Esophagus squamous epithelium (tissue), 5 donors: ENCODE measurements at regions not wholly inside any gene's neighbourhood (a gene's known extent, or its start where the extent isn't known, plus 50 kb on each side); places are given as distances from the start of the nearest gene placed in this dataset.

Experiments used
- DNase-seq: peaks from one replicate; lab custom pipeline; 2025; lab: John Stamatoyannopoulos, UW
- H3K27ac ChIP-seq, 4 donors: fragments of 200-600 bp; sonication (generic); one replicate each; pipeline ENCODE4 v1.5.1; 2016 to 2019; ENCODE audit warnings: mild to moderate bottlenecking in 1 of 4
- H3K27me3 ChIP-seq, 4 donors: fragments of 200-600 bp; sonication (generic); 1 replicate in 3 of 4; 2 replicates in 1 of 4; pipeline versions ENCODE4 v1.5.1 to v1.6.0; 2017 to 2021; ENCODE audit warnings: antibody characterized with exemption in 1 of 4
- H3K36me3 ChIP-seq, 3 donors: fragments of 200-600 bp; sonication (generic); one replicate each; pipeline ENCODE4 v1.5.1; 2016 to 2019
- H3K4me1 ChIP-seq, 3 donors: fragments of 200-600 bp; sonication (generic); one replicate each; pipeline ENCODE4 v1.5.1; 2017 to 2019
- H3K4me3 ChIP-seq, 4 donors: fragments of 200-600 bp; sonication (generic); 1 replicate in 3 of 4; 2 replicates in 1 of 4; pipeline ENCODE4 v1.5.1; 2016 to 2019; ENCODE audit warnings: mild to moderate bottlenecking in 2 of 4, moderate library complexity in 1 of 4
- H3K9me3 ChIP-seq, 3 donors: fragments of 200-600 bp; sonication (generic); one replicate each; pipeline ENCODE4 v1.5.1; 2016 to 2019
- CTCF ChIP-seq, 6 experiments: fragments of 450-650 bp in 4 of 6; fragments of 200-600 bp in 2 of 6; sonication (generic) in 2 of 6; IDR thresholded peaks; one replicate each; pipeline ENCODE4 v1.5.1; 2016 to 2019; ENCODE audit warnings: antibody characterized with exemption in 6 of 6, mild to moderate bottlenecking in 4 of 6, moderate library complexity in 4 of 6
- POLR2A ChIP-seq, 4 donors: fragments of 450-650 bp; IDR thresholded peaks; one replicate each; pipeline ENCODE4 v1.6.1; 2017; ENCODE audit warnings: antibody characterized with exemption in 4 of 4, mild to moderate bottlenecking in 4 of 4, moderate library complexity in 3 of 4
- WGBS, 2 donors: methylation state at CpG; one replicate each; pipeline ENCODE4 v1.1.5; 2018; 5-methylcytosine and 5-hydroxymethylcytosine counted together
- intact Hi-C: fragments of 100-400 bp; cut with DNase I; formaldehyde crosslinking; loops from one replicate; pipeline ENCODE4 v1.15.0; 2022
- donor health status: DM: yes; HTN: yes; CAD: no.

- H3K4me1 ChIP-seq = peaks cover 0 to 7% (median 0%) of the 10 kb centered on the region in 3 donors
- 18 to 52% methylated on average over 1 of the region's 1 CpG for WGBS, 2 donors
Measured at GRCh38 chr15:61511756-61512155, 282.7 kb upstream of the RORA start.

GRCh38 chr15:61511089-61511488 is 282.0 kb upstream of the RORA start:
- DNase-seq = no peak
- H3K27me3 ChIP-seq = peaks cover 0 to 66% (median 2%) of the 10 kb centered on the region in 4 donors
- peaks cover 0 to 7% (median 0%) of the 10 kb centered on the region in 3 donors for H3K4me1 ChIP-seq
- TF ChIP-seq POLR2A (IDR thresholded peaks at IDR 0.05) = no peak
- no peak for TF ChIP-seq CTCF (IDR thresholded peaks at IDR 0.05)
- H3K27ac ChIP-seq = no peak overlapping the region
- intact Hi-C loops = no loop called here
- H3K36me3 ChIP-seq = no peaks in the 10 kb centered on the region
- H3K9me3 ChIP-seq = no peaks in the 10 kb centered on the region
- H3K4me3 ChIP-seq = no peak overlapping the region
- 73 to 81% methylated on average over 3 of the region's 3 CpGs for WGBS, 2 donors

More at GRCh38 chr15:61511756-61512155, 282.7 kb upstream of the RORA start:
- H3K27ac ChIP-seq = no peak overlapping the region
- intact Hi-C loops = no loop called here
- H3K4me3 ChIP-seq = no peak overlapping the region
- peaks cover 0 to 66% (median 2%) of the 10 kb centered on the region in 4 donors for H3K27me3 ChIP-seq
- DNase-seq = no peak
- TF ChIP-seq POLR2A (IDR thresholded peaks at IDR 0.05) = no peak
- no peak for TF ChIP-seq CTCF (IDR thresholded peaks at IDR 0.05)
- H3K36me3 ChIP-seq = no peaks in the 10 kb centered on the region
- no peaks in the 10 kb centered on the region for H3K9me3 ChIP-seq

- 53 to 54% methylated on average over 7 of the region's 7 CpGs for WGBS, 2 donors
- intact Hi-C loops = no loop called here
Measured at GRCh38 chr15:61509327-61509840, 280.3 kb upstream of the RORA start.

GRCh38 chr15:61503383-61503969 is 274.4 kb upstream of the RORA start:
- H3K27ac ChIP-seq = no peak overlapping the region
- H3K27me3 ChIP-seq = peaks cover 0 to 18% (median 0%) of the 10 kb centered on the region in 4 donors
- H3K9me3 ChIP-seq = no peaks in the 10 kb centered on the region
- H3K4me1 ChIP-seq = no peaks in the 10 kb centered on the region
- intact Hi-C loops = no loop called here
- H3K36me3 ChIP-seq = no peaks in the 10 kb centered on the region
- TF ChIP-seq CTCF (IDR thresholded peaks at IDR 0.05) (no peak), POLR2A (IDR thresholded peaks at IDR 0.05) (no peak)
- DNase-seq = no peak
- no peak overlapping the region for H3K4me3 ChIP-seq

More at GRCh38 chr15:61509327-61509840, 280.3 kb upstream of the RORA start:
- no peak for DNase-seq
- H3K9me3 ChIP-seq = no peaks in the 10 kb centered on the region
- H3K4me1 ChIP-seq = peaks cover 0 to 7% (median 0%) of the 10 kb centered on the region in 3 donors
- H3K27ac ChIP-seq = no peak overlapping the region
- H3K4me3 ChIP-seq = no peak overlapping the region
- peaks cover 0 to 59% (median 2%) of the 10 kb centered on the region in 4 donors for H3K27me3 ChIP-seq
- H3K36me3 ChIP-seq = no peaks in the 10 kb centered on the region
- no peak for TF ChIP-seq CTCF (IDR thresholded peaks at IDR 0.05)
- TF ChIP-seq POLR2A (IDR thresholded peaks at IDR 0.05) = no peak

GRCh38 chr15:61501815-61502389 is 272.8 kb upstream of the RORA start:
- H3K27ac ChIP-seq = no peak overlapping the region
- H3K27me3 ChIP-seq = peaks cover 0 to 11% (median 0%) of the 10 kb centered on the region in 4 donors
- no peak overlapping the region for H3K4me3 ChIP-seq
- 64 to 69% methylated on average over 12 of the region's 12 CpGs for WGBS, 2 donors
- no peaks in the 10 kb centered on the region for H3K9me3 ChIP-seq
- no peak for DNase-seq
- no peaks in the 10 kb centered on the region for H3K36me3 ChIP-seq
- intact Hi-C loops = no loop called here
- no peaks in the 10 kb centered on the region for H3K4me1 ChIP-seq
- TF ChIP-seq CTCF (IDR thresholded peaks at IDR 0.05) = no peak
- no peak for TF ChIP-seq POLR2A (IDR thresholded peaks at IDR 0.05)
